Kidney epithelial cell (primary cell): ENCODE measurements at regions not wholly inside any gene's neighbourhood (a gene's known extent, or its start where the extent isn't known, plus 50 kb on each side); places are given as distances from the start of the nearest gene placed in this dataset.

Source experiments
- DNase-seq: peaks from one replicate; pipeline ENCODE4 v3.0.0-alpha.2; 2010; ENCODE audit warnings: low read depth
- H3K27me3 ChIP-seq: 2 replicates; pipeline ENCODE4 v1.6.0; 2011; ENCODE audit warnings: low read length; ENCODE audit not compliant: control insufficient read depth, insufficient read depth
- H3K36me3 ChIP-seq: 2 replicates; pipeline ENCODE4 v1.5.1; 2011; ENCODE audit warnings: low read length; ENCODE audit not compliant: control insufficient read depth, insufficient read depth
- H3K4me3 ChIP-seq: 2 replicates; pipeline ENCODE4 v1.5.1; 2011; ENCODE audit warnings: low read depth, mild to moderate bottlenecking, control low read depth, low read length
- CTCF ChIP-seq: IDR thresholded peaks from 2 replicates; pipeline ENCODE4 v1.5.1; 2011; ENCODE audit warnings: mild to moderate bottlenecking, moderate library complexity, low read length, control low read depth, inconsistent platforms; ENCODE audit not compliant: insufficient read depth, poor library complexity, severe bottlenecking

DNA sequence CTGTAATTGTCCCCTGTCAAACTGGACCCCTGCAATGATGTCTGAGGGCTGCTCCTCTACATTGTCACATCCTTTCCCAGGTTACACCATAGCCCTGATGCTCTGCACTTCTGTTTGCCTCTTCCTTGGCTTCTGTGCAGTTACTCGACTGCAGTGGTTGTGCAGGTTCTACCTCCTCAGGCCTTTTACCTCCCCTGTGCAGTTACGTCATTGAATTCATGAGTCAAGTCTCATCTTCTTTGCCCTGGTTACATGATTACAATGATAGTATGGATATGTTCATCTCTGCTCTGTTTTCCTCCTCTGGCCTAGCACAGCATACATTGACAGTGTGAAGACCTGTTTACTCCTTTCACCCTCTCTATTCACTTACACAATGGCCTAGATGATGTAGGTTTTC, 83.2 kb downstream of the FAM47B start:
- TF ChIP-seq CTCF = no peak
- DNase-seq = no peak
- Histone ChIP-seq H3K4me3 (no peak overlapping the region), H3K36me3 (no peaks in the 10 kb centered on the region), H3K27me3 (no peaks in the 10 kb centered on the region)

DNA sequence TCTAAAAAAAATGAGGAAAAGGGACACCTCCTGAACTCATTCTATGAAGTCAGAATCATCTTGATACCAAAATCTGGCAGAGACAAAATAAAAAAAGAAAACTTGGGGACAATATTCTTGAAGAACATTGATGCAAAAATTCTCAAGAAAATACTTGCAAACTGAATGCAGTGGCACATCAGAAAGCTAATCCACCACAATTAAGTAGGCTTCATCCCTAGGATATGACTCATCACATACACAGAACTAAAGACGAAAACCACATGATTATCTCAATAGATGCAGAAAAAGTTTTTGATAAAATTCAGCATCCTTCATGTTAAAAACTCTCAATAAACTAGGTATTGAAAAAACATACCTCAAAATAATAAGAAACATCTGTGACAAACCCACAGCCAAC, 98.3 kb downstream of the FAM47B start:
- no peak overlapping the region for H3K4me3 ChIP-seq
- no peak for TF ChIP-seq CTCF
- DNase-seq = no peak
- no peaks in the 10 kb centered on the region for H3K36me3 ChIP-seq
- H3K27me3 ChIP-seq = no peaks in the 10 kb centered on the region

- Histone ChIP-seq H3K4me3 (no peak overlapping the region), H3K36me3 (no peaks in the 10 kb centered on the region), H3K27me3 (no peaks in the 10 kb centered on the region)
- no peak for DNase-seq
- no peak for TF ChIP-seq CTCF
Measured at GRCh38 chrX:35046660-35047296, 104.2 kb downstream of the FAM47B start.

GRCh38 chrX:35076061-35076460, 133.5 kb downstream of the FAM47B start:
- DNase-seq = no peak
- TF ChIP-seq CTCF = no peak

DNA sequence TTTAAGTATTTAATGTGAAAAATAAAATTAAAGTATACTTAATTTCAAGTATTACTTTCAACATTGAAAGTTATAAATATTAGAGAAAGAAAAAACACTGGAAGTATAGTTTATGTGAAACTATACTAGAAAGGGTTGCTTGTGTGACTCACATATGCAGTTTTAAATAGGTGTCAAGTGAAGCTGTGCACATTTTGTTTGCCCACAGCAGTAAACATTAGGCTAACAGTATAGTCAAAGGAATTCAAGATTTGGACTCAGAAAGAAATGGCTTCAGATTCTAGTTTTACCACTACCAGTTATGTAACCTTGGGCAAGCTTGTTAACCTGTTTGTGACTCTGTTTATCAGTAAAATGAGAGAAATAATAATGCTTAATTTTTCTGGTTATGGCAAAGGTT, 148.2 kb downstream of the FAM47B start:
- TF ChIP-seq CTCF = no peak
- DNase-seq = no peak
- H3K4me3 ChIP-seq = no peak overlapping the region
- no peaks in the 10 kb centered on the region for H3K27me3 ChIP-seq
- H3K36me3 ChIP-seq = no peaks in the 10 kb centered on the region

More at GRCh38 chrX:35076061-35076460, 133.5 kb downstream of the FAM47B start:
- Histone ChIP-seq H3K4me3 (no peak overlapping the region), H3K36me3 (no peaks in the 10 kb centered on the region), H3K27me3 (no peaks in the 10 kb centered on the region)

- Histone ChIP-seq H3K36me3 (no peaks in the 10 kb centered on the region), H3K4me3 (no peak overlapping the region), H3K27me3 (no peaks in the 10 kb centered on the region)
- TF ChIP-seq CTCF = peak; percentile 17
- DNase-seq = no peak
Measured at GRCh38 chrX:35098419-35098818, 155.8 kb downstream of the FAM47B start.
